Loucy (cell line): ENCODE measurements at regions not wholly inside any gene's neighbourhood (a gene's known extent, or its start where the extent isn't known, plus 50 kb on each side); places are given as distances from the start of the nearest gene placed in this dataset.

Experiments
- H2AFZ ChIP-seq: fragments of 200-600 bp; sonication (generic); 2 replicates; pipeline ENCODE4 v1.6.0; 2016; ENCODE audit warnings: antibody characterized with exemption, mild to moderate bottlenecking, low read length, moderate library complexity
- H3F3A ChIP-seq: fragments of 200-600 bp; 2 replicates; pipeline ENCODE4 v1.6.0; 2016; ENCODE audit warnings: antibody characterized with exemption, low read depth, mild to moderate bottlenecking
- H3K27me3 ChIP-seq: fragments of 200-600 bp; sonication (generic); 2 replicates; pipeline ENCODE4 v1.6.1; 2014; ENCODE audit warnings: low read length, mild to moderate bottlenecking; ENCODE audit not compliant: insufficient read depth, poor library complexity, severe bottlenecking
- H3K36me3 ChIP-seq: fragments of 200-600 bp; sonication (generic); 2 replicates; pipeline ENCODE4 v1.6.1; 2016; ENCODE audit warnings: low read length; ENCODE audit not compliant: insufficient read depth
- H3K4me1 ChIP-seq: fragments of 200-600 bp; sonication (generic); 2 replicates; pipeline ENCODE4 v1.5.1; 2014; ENCODE audit warnings: low read length, mild to moderate bottlenecking; ENCODE audit not compliant: insufficient read depth, poor library complexity, severe bottlenecking
- H3K4me2 ChIP-seq: fragments of 200-600 bp; sonication (generic); 2 replicates; pipeline ENCODE4 v1.6.0; 2014; ENCODE audit warnings: antibody characterized with exemption, low read length, low read depth, mild to moderate bottlenecking; ENCODE audit not compliant: poor library complexity, severe bottlenecking
- H3K4me3 ChIP-seq: fragments of 200-600 bp; sonication (generic); 2 replicates; pipeline ENCODE4 v1.5.1; 2014; ENCODE audit warnings: low read length, mild to moderate bottlenecking, mixed read lengths; ENCODE audit not compliant: poor library complexity, severe bottlenecking
- H3K79me2 ChIP-seq: fragments of 200-600 bp; sonication (generic); 2 replicates; pipeline ENCODE4 v1.6.1; 2014; ENCODE audit warnings: low read length; ENCODE audit not compliant: insufficient read depth
- H3K9ac ChIP-seq: fragments of 200-600 bp; sonication (generic); 2 replicates; pipeline ENCODE4 v1.6.0; 2014; ENCODE audit warnings: mild to moderate bottlenecking, low read depth, low read length, moderate library complexity; ENCODE audit not compliant: poor library complexity, severe bottlenecking
- H3K9me2 ChIP-seq: fragments of 200-600 bp; sonication (generic); replicated peaks from 2 replicates; pipeline ENCODE4 v1.6.1; 2016; ENCODE audit warnings: low read depth, low read length, mixed read lengths
- H3K9me3 ChIP-seq: fragments of 200-600 bp; sonication (generic); 2 replicates; pipeline ENCODE4 v1.6.1; 2014; ENCODE audit warnings: mild to moderate bottlenecking, antibody characterized with exemption, low read length, low read depth; ENCODE audit not compliant: insufficient read depth
- H4K20me1 ChIP-seq: fragments of 200-600 bp; sonication (generic); 2 replicates; pipeline ENCODE4 v1.6.0; 2014; ENCODE audit warnings: antibody characterized with exemption, low read length, mild to moderate bottlenecking; ENCODE audit not compliant: insufficient read depth, poor library complexity, severe bottlenecking
- CTCF ChIP-seq: fragments of 200-600 bp; sonication (generic); conservative IDR thresholded peaks from 2 replicates; pipeline ENCODE4 v1.5.1; 2014; ENCODE audit warnings: mild to moderate bottlenecking, antibody characterized with exemption, low read length
- EZH2phosphoT487 ChIP-seq: fragments of 200-600 bp; IDR thresholded peaks from 2 replicates; pipeline ENCODE4 v1.6.1; 2018; ENCODE audit warnings: antibody characterized with exemption, mild to moderate bottlenecking, moderate library complexity, borderline replicate concordance

GRCh38 chr15:39313467-39313866 is 267.4 kb upstream of the THBS1 start:
- TF ChIP-seq CTCF (no peak), EZH2phosphoT487 (no peak)
- Histone ChIP-seq H3K79me2 (no peaks in the 10 kb centered on the region), H3K4me1 (no peaks in the 10 kb centered on the region), H3F3A (no peaks in the 10 kb centered on the region), H3K4me2 (no peak overlapping the region), H3K4me3 (no peak overlapping the region), H3K9me3 (no peaks in the 10 kb centered on the region), H2AFZ (peak overlapping the region; percentile 50; the same call in 1 of the 2 replicates), H4K20me1 (no peaks in the 10 kb centered on the region), H3K9ac (no peak overlapping the region), H3K36me3 (no peaks in the 10 kb centered on the region), H3K9me2 (no peaks in the 10 kb centered on the region), H3K27me3 (no peaks in the 10 kb centered on the region)

- no peak overlapping the region for H3K9ac ChIP-seq
- no peaks in the 10 kb centered on the region for H3K27me3 ChIP-seq
- H3K4me2 ChIP-seq, result no peak overlapping the region
- no peaks in the 10 kb centered on the region for H3K9me3 ChIP-seq
- no peaks in the 10 kb centered on the region for H3K79me2 ChIP-seq
- no peaks in the 10 kb centered on the region for H3K4me1 ChIP-seq
- H3K9me2 ChIP-seq, result no peaks in the 10 kb centered on the region
- H4K20me1 ChIP-seq, result no peaks in the 10 kb centered on the region
- no peak for TF ChIP-seq CTCF
- no peak for TF ChIP-seq EZH2phosphoT487
- no peaks in the 10 kb centered on the region for H3K36me3 ChIP-seq
- no peak overlapping the region for H3K4me3 ChIP-seq
- H2AFZ ChIP-seq, result no peak overlapping the region; the same call in 1 of the 2 replicates
- no peaks in the 10 kb centered on the region for H3F3A ChIP-seq
Measured at GRCh38 chr15:39313881-39314280, 267.0 kb upstream of the THBS1 start.

- Histone ChIP-seq H3K79me2 (no peaks in the 10 kb centered on the region), H3K9ac (no peak overlapping the region), H3K9me2 (no peaks in the 10 kb centered on the region), H3K4me1 (no peaks in the 10 kb centered on the region), H3K27me3 (no peaks in the 10 kb centered on the region), H3K36me3 (no peaks in the 10 kb centered on the region), H3K4me3 (no peak overlapping the region), H3F3A (no peaks in the 10 kb centered on the region), H2AFZ (no peak overlapping the region), H4K20me1 (no peaks in the 10 kb centered on the region), H3K4me2 (no peak overlapping the region), H3K9me3 (no peaks in the 10 kb centered on the region)
- TF ChIP-seq EZH2phosphoT487 (no peak), CTCF (no peak)
Measured at GRCh38 chr15:39315206-39315850, 265.6 kb upstream of the THBS1 start.
